GM23338 (cell line): ENCODE measurements at regions not wholly inside any gene's neighbourhood (a gene's known extent, or its start where the extent isn't known, plus 50 kb on each side); places are given as distances from the start of the nearest gene placed in this dataset.

Experiments
- ATAC-seq: fragments of 200-7000 bp; cut with Tn5 transposase; 3 replicates; pipeline ENCODE4 v1.9.1; 2020
- DNase-seq: peaks from one replicate; pipeline ENCODE4 v3.0.0-alpha.2; 2015; ENCODE audit warnings: low spot score
- H2AFZ ChIP-seq: fragments of 200-600 bp; sonication (generic); 2 replicates; pipeline ENCODE4 v1.8.0; 2016; ENCODE audit warnings: antibody characterized with exemption, mild to moderate bottlenecking, moderate library complexity
- H3F3A ChIP-seq: fragments of 200-600 bp; sonication (generic); replicated peaks from 2 replicates; pipeline ENCODE4 v1.8.0; 2017; ENCODE audit warnings: antibody characterized with exemption, mixed run types, low read depth
- H3K27ac ChIP-seq: fragments of 200-600 bp; sonication (generic); 2 replicates; pipeline ENCODE4 v1.6.1; 2016; ENCODE audit warnings: low read depth
- H3K27me3 ChIP-seq: fragments of 200-600 bp; sonication (generic); 2 replicates; pipeline ENCODE4 v1.8.0; 2016; ENCODE audit warnings: mild to moderate bottlenecking, mixed run types, moderate library complexity; ENCODE audit not compliant: insufficient read depth
- H3K36me3 ChIP-seq: fragments of 200-600 bp; sonication (generic); 2 replicates; pipeline ENCODE4 v1.8.0; 2016; ENCODE audit warnings: mild to moderate bottlenecking; ENCODE audit not compliant: insufficient read depth
- H3K4me1 ChIP-seq: fragments of 200-600 bp; sonication (generic); 2 replicates; pipeline ENCODE4 v1.8.0; 2016; ENCODE audit warnings: mild to moderate bottlenecking, moderate library complexity; ENCODE audit not compliant: insufficient read depth
- H3K4me2 ChIP-seq: fragments of 200-600 bp; sonication (generic); 2 replicates; pipeline ENCODE4 v1.7.1; 2017; ENCODE audit warnings: mixed run types
- H3K4me3 ChIP-seq: fragments of 200-600 bp; sonication (generic); 2 replicates; pipeline ENCODE4 v1.6.1; 2016; ENCODE audit warnings: mixed run types
- H3K79me2 ChIP-seq: fragments of 200-600 bp; sonication (generic); replicated peaks from 2 replicates; pipeline ENCODE4 v1.8.0; 2017; ENCODE audit warnings: mild to moderate bottlenecking; ENCODE audit not compliant: insufficient read depth
- H3K9me2 ChIP-seq: fragments of 200-600 bp; sonication (generic); 2 replicates; pipeline ENCODE4 v1.8.0; 2017; ENCODE audit not compliant: insufficient read depth
- H4K20me1 ChIP-seq: fragments of 200-600 bp; sonication (generic); replicated peaks from 2 replicates; pipeline ENCODE4 v1.8.0; 2017; ENCODE audit warnings: mild to moderate bottlenecking; ENCODE audit not compliant: insufficient read depth
- H3K27ac Mint-ChIP-seq: 2 replicates; pipeline ENCODE4 v1.8.0; 2020; ENCODE audit warnings: inconsistent platforms, mild to moderate bottlenecking, moderate library complexity, mixed read lengths
- H3K27me3 Mint-ChIP-seq: 3 replicates; pipeline ENCODE4 v1.8.0; 2022; ENCODE audit warnings: low read depth, mild to moderate bottlenecking, moderate library complexity, mixed read lengths, inconsistent platforms; ENCODE audit not compliant: insufficient read depth, poor library complexity
- H3K36me3 Mint-ChIP-seq: 3 replicates; pipeline ENCODE4 v1.8.0; 2021; ENCODE audit warnings: low read depth, mild to moderate bottlenecking, inconsistent platforms, moderate library complexity, mixed read lengths
- H3K4me1 Mint-ChIP-seq: 3 replicates; pipeline ENCODE4 v1.8.0; 2020; ENCODE audit warnings: mild to moderate bottlenecking, inconsistent platforms, mixed read lengths
- H3K4me3 Mint-ChIP-seq: 3 replicates; pipeline ENCODE4 v1.8.0; 2021; ENCODE audit warnings: moderate library complexity, mild to moderate bottlenecking, inconsistent platforms, mixed read lengths
- H3K9me3 Mint-ChIP-seq: 3 replicates; pipeline ENCODE4 v1.8.0; 2020; ENCODE audit warnings: moderate library complexity, mild to moderate bottlenecking, inconsistent platforms, mixed read lengths
- CREB1 ChIP-seq: fragments of 250-450 bp; sonication (Bioruptor Pico); IDR thresholded peaks from 2 replicates; pipeline ENCODE4 v1.5.0; 2020; ENCODE audit warnings: low read depth, mild to moderate bottlenecking, moderate library complexity
- EZH2 ChIP-seq: fragments of 200-600 bp; sonication (generic); IDR thresholded peaks from one replicate; pipeline ENCODE4 v1.8.0; 2017; ENCODE audit warnings: antibody characterized with exemption, mild to moderate bottlenecking, low read depth; ENCODE audit not compliant: unreplicated experiment
- ZNF462 ChIP-seq: fragments of 250-450 bp; sonication (Bioruptor Pico); IDR thresholded peaks from 2 replicates; pipeline ENCODE4 v1.5.0; 2020; ENCODE audit warnings: mild to moderate bottlenecking, moderate library complexity
- TF ChIP-seq, protein P1 (sequence below), 2 experiments: fragments of 200-600 bp in 1 of 2; sonication (generic) in 1 of 2; conservative IDR thresholded peaks; 2 replicates each; pipeline versions ENCODE4 v1.5.1 to v1.6.1; 2016 to 2017; ENCODE audit warnings: antibody characterized with exemption in 2 of 2, low read depth in 2 of 2, mild to moderate bottlenecking in 2 of 2, moderate library complexity in 1 of 2

DNA sequence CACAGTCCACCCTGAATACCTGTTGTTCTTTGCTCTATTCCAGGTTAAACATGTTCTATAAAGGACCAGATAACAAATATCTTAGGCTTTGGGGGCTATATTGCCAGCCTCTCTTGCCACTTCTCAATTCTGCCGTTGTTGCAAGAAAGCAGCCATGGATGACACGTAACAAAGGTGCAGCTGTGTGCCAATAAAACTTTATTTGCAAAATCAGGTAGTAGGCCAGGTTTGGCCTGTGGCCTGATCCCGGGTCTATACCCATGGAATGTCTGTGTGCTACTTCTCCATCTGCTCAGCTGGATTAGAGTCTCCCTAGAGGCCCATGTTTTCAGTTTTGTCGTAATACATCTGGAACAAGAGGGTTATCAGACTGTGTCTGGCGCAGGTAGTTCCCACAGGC, 175.3 kb upstream of the KCNG1 start (continued):
- no peak for TF ChIP-seq CREB1 (CRISPR knock-in tag)

- Histone ChIP-seq H3K4me3 (no peak overlapping the region), H3K27ac (no peak overlapping the region), H4K20me1 (no peaks in the 10 kb centered on the region), H3K4me1 (no peaks in the 10 kb centered on the region), H3K4me2 (no peak overlapping the region), H3K27me3 (no peaks in the 10 kb centered on the region), H3K36me3 (no peaks in the 10 kb centered on the region), H3K9me2 (no peaks in the 10 kb centered on the region), H3K79me2 (no peaks in the 10 kb centered on the region), H3F3A (no peaks in the 10 kb centered on the region), H2AFZ (no peak overlapping the region)
- TF ChIP-seq EZH2 (no peak), ZNF462 (CRISPR knock-in tag) (no peak)
- TF ChIP-seq, protein P1, sequence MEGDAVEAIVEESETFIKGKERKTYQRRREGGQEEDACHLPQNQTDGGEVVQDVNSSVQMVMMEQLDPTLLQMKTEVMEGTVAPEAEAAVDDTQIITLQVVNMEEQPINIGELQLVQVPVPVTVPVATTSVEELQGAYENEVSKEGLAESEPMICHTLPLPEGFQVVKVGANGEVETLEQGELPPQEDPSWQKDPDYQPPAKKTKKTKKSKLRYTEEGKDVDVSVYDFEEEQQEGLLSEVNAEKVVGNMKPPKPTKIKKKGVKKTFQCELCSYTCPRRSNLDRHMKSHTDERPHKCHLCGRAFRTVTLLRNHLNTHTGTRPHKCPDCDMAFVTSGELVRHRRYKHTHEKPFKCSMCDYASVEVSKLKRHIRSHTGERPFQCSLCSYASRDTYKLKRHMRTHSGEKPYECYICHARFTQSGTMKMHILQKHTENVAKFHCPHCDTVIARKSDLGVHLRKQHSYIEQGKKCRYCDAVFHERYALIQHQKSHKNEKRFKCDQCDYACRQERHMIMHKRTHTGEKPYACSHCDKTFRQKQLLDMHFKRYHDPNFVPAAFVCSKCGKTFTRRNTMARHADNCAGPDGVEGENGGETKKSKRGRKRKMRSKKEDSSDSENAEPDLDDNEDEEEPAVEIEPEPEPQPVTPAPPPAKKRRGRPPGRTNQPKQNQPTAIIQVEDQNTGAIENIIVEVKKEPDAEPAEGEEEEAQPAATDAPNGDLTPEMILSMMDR (conservative IDR thresholded peaks at IDR 0.05; ENCODE audit: low read depth in 2 of 2): no peak
- Mint-ChIP-seq H3K4me1 (0 out of 3 replicates have a peak, but pooled peaks cover 5% of the 10 kb centered on the region), H3K27ac (no peak overlapping the region), H3K9me3 (peaks cover 3% of the 10 kb centered on the region; the same call in 1 of the 3 replicates), H3K36me3 (no peaks in the 10 kb centered on the region), H3K27me3 (peaks cover 7% of the 10 kb centered on the region), H3K4me3 (no peak overlapping the region)
- ATAC-seq: no peak
- no peak for DNase-seq
Observed at GRCh38 chr20:51196991-51197651, 174.2 kb upstream of the KCNG1 start.
